ENCODE measurements at regions not wholly inside any gene's neighbourhood (a gene's known extent, or its start where the extent isn't known, plus 50 kb on each side); places are given as distances from the start of the nearest gene placed in this dataset.

- in situ Hi-C loops (cut with HindIII; ENCODE audit: low sequenced_read_pairs), result no loop called here
Measured at GRCh38 chr2:190783513-190784263, 96.9 kb upstream of the GLS start.

DNA sequence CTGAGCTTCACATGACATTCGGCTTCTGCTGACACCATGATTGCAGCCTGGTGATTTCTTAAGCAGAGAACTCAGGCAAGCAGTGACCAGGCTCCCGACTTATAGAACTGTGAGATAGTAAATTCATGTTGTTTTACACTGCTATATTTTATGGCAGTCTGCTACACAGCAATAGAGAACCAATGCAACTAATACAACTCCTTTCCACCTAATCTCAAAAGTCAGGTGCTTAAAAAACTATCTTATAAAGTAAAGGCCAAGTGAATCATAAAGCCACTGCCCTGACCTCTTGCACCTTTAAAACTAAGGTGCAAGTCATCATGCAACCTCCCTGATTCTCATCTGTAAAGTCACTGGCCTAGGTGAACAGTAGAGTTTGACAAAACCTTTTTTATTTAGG, 95.3 kb upstream of the GLS start:
- in situ Hi-C loops (cut with HindIII; ENCODE audit: low sequenced_read_pairs), result no loop called here

DNA sequence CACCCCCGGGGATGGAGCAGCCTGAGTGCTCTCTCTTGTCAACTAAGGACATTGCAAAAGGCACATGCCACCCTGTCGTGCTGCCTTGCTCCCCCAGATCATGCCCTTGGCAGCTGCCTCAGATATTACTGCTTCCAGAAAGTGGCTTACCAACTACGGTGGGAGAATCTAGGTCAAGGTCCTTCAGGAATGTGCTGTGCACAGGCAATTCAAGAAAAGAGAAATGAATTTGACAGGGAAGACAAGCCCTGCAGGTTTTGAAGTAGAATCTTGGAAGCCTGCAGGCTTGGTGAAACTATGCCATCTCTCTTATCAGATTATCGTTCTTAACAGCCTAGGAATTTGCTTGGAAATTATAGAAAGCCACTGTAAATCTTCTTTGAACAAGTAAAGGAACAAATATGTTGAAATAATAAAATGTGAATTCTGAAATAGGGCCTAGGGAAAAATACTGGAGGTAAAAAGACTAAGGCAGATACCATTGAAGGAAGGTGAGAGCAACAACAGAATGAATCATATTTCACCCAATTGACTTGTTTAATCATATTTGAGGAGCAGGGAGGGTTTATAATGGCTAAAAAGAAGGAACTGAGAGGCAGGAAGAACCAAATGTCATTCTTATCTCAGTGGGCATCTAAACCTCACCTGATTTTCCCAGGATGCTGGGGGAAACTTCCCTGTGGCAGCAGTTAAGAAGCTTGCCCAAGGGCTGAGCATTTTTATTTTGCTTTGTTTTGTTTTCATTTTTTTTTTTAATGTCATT, 94.0 kb upstream of the GLS start:
- in situ Hi-C loops (cut with HindIII; ENCODE audit: low sequenced_read_pairs), result no loop called here

DNA sequence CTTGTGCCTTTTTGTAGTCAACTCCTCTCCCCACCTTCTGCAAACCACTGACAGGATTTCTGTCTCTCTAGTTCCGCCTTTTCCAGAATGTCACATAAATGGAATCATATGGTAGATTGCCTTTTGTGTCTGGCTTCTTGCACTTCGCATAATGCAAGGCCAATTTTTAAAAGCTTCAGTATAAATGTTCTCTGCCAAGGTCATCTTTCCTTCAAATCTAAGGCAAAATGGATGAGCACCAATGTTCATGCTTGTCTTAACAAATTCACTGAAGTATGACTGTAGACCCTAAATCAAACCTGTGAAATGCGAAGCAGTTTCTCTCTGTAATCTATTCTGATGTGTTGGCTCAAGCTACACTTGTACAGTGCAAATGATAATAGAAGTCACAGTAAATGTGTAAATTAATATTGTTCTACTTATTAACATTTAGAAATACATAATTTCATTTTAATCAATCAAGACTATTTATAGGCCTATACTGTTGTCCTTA, 92.8 kb upstream of the GLS start:
- in situ Hi-C loops (cut with HindIII; ENCODE audit: low sequenced_read_pairs), result no loop called here

DNA sequence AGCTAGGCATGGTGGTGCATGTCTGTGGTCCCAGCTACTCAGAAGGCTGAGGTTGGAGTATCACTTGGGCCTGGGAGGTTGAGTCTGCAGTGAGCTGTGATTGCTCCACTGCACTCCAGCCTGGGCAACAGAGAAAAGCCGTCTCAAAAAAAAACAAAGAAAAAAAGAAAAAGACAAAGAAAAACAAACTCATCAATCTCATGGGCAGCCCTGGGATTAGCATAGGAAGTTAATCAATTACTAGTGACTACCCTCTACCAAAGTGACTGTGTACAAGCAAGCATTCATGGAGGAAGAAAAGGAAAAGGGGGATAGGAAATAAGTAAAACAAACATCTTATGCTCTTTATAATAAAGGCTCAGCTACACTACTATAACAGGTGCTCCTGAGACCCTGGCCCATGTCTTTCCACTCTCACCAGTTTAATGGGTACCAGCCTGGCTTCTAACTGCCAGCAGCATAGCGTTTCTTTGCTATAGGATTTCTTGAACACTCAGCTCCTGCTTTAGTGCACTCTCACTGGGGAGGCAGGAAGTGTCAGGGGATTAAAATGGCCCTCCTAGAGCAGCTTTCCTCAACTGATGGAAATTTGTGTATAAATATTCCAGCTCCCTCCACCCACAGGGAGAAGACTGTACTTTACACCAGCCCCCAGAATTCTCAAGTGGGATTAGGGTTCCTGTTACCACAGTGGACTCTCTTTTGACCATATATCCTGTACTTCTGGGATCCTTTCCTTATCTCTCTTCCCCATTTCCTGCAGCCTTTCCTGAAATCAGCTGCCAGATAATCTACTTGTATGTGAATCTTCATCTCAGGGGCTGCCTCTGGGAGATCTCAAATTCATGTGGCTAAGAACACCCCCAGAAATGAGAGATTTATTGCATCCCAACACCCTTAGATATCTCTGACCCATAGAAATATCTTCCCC, 91.3 kb upstream of the GLS start:
- in situ Hi-C loops (cut with HindIII; ENCODE audit: low sequenced_read_pairs), result no loop called here

- in situ Hi-C loops (cut with HindIII; ENCODE audit: low sequenced_read_pairs), result no loop called here
Measured at GRCh38 chr2:190791347-190791975, 89.2 kb upstream of the GLS start.

- in situ Hi-C loops (cut with HindIII; ENCODE audit: low sequenced_read_pairs), result no loop called here
Measured at GRCh38 chr2:190791976-190792575, 88.5 kb upstream of the GLS start.

DNA sequence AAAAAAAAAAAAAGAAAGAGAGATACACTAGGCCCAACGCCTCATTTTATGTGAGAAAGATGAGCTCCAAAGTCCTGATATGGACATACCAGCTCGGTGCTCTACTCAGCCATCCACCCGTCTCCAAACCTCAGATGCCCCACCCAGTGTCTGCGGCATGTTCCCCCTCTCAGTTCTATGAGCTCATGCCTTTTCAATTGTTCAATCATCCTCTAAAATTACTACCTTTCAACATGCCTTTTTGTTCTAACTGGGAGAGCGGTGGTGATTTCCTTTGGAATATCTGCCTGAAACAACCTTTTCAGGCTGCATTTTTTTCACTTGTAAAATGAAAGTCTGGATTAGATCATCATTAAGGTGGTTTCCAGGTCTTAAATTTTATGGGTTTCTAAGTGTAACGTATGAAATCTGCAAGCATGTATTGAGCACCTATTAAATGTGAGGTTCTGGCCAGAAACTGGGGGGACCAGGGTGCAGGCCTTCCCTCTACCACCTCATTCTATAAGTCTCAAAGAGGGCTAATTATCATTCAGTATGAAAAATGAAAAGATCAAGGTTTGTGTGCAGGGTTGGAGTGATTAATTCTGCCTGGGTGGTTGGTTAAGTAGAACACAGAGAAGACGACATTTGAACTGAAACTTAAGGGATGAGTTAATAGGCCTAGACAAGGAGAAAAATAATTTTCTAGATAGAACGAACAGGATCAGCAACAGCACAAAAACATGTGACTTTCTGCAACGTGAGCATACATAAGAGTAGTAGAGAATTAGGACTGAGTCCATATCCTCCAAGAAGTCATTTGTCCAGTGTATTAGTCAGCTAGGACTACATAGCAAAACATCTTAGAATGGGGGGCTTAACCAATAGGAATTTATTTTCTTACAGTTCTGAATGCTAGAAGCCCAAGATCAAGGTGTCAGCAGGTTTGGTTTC, 87.4 kb upstream of the GLS start:
- in situ Hi-C loops (cut with HindIII; ENCODE audit: low sequenced_read_pairs), result no loop called here

DNA sequence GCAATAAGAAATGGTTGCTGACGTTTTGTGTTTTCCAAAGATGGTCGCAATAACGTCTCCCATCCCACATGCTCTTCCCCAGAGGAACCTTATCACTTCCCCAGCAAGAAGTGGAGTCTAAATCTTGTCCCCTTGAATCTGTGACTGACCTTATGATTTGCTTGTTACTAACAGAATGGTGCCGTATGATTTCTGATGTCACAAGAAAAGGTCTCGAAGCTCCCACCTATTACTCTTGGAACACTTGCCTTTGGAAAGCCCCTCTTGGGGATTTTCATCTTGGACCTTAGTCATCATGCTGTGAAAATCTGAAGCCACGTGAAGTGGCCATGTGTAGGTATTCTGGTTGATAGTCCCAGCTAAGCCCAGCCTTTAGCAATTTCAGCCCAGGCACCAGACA, 86.2 kb upstream of the GLS start:
- in situ Hi-C loops (cut with HindIII; ENCODE audit: low sequenced_read_pairs), result no loop called here

- in situ Hi-C loops (cut with HindIII; ENCODE audit: low sequenced_read_pairs), result no loop called here
Measured at GRCh38 chr2:190794790-190795189, 85.8 kb upstream of the GLS start.

DNA sequence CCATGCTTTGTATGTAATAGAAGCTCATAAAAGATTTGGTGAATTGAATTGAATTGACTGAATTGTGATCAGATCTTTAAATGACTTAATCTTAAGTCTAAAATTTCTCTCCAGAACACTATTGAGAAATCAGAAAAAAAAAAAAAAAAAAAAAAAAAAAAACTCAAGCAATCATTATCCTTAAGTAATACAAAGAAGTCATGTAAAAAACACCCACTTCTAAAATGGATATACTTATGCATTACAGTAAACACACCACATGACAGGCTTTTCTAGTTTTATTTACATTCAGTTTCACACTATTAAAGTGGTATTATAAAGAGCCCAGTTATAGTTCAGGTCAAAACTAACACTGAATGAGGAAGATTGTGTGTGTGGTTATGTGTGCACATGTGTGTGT, 84.9 kb upstream of the GLS start:
- in situ Hi-C loops (cut with HindIII; ENCODE audit: low sequenced_read_pairs), result no loop called here

DNA sequence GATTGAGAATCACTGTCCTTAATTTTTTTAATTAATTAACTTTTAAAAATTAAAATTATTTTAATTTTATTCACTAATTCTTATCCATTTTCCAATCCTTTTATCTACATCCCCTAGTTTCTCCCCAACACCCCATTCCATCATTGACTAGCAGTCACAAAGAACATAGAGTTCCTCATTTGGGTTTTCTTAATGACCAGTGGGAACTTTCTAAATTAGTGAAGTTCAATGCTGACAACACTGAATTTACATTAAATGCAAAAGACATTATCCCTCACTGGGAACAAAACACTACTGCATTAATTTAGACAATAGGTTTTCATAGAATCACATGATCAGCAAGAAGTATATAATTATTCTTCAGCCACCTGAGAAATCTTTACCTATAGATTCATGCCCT, 80.6 kb upstream of the GLS start:
- in situ Hi-C loops (cut with HindIII; ENCODE audit: low sequenced_read_pairs), result loop anchor here (5.0 kb wide), 1 partner anchor 83 kb away; no protein-coding TSS in a partner anchor

- in situ Hi-C loops (cut with HindIII; ENCODE audit: low sequenced_read_pairs), result loop anchor here (5.0 kb wide), 1 partner anchor 83 kb away; no protein-coding TSS in a partner anchor
Measured at GRCh38 chr2:190800528-190800927, 80.1 kb upstream of the GLS start.

- in situ Hi-C loops (cut with HindIII; ENCODE audit: low sequenced_read_pairs), result loop anchor here (5.0 kb wide), 1 partner anchor 85 kb away; no protein-coding TSS in a partner anchor
Measured at GRCh38 chr2:190802129-190802528, 78.5 kb upstream of the GLS start.

DNA sequence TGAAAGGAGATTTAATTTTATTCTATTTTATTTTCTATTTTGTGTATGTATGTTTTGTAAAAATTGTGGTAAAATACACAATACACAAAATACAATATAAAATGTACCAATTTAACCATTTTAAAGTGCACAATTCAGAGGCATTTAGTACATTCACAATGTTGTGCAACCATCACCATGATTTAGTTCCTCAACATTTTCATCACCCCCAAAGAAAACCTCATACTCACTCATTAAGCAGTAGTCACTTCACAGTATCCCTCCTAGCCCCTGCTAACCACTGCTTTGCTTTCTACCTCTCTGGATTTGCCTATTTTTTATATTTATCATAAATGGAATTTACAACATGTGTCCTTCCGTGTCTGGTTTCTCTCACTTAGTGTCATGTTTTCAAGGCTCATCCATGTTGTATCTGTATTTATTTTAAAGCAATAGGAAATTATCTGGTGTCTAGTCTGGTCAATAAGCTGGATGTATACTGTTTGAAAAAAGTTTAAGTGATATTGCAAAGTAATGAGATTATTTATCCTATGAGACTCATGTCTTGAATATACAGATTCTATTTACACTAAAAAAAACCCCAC, 77.9 kb upstream of the GLS start:
- in situ Hi-C loops (cut with HindIII; ENCODE audit: low sequenced_read_pairs), result loop anchor here (5.0 kb wide), 1 partner anchor 85 kb away; no protein-coding TSS in a partner anchor

- in situ Hi-C loops (cut with HindIII; ENCODE audit: low sequenced_read_pairs), result loop anchor here (5.0 kb wide), 1 partner anchor 87 kb away; no protein-coding TSS in a partner anchor
Measured at GRCh38 chr2:190804182-190804795, 76.3 kb upstream of the GLS start.

DNA sequence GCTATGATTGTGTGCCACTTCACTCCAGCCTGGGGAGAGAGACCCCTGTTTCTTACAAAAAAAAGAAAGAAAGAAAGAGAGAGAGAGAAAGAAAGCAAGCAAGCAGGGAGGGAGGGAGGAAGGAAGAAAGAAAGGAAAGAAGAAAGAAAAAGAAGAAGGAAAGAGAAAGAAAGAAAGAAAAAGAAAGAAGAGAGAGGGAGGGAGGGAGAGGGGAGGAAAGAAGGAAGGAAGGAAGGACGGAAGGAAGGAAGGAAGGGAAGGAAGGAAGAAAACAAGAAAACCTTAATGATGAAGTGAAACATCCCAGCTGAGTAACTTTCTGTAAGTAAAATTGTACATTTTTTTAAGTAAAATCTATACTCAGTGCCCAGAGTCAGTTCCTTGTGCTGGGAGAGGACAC, 75.5 kb upstream of the GLS start:
- in situ Hi-C loops (cut with HindIII; ENCODE audit: low sequenced_read_pairs), result no loop called here

- in situ Hi-C loops (cut with HindIII; ENCODE audit: low sequenced_read_pairs), result no loop called here
Measured at GRCh38 chr2:190805843-190806242, 74.8 kb upstream of the GLS start.
